Skeletal muscle tissue (tissue), 3 donors: ENCODE measurements at regions not wholly inside any gene's neighbourhood (a gene's known extent, or its start where the extent isn't known, plus 50 kb on each side); places are given as distances from the start of the nearest gene placed in this dataset.
"Not testable (repeated sequence)": the region's sequence is repeated elsewhere in the genome, so short reads cannot be mapped to it uniquely, and the experiment has no call there.

Experiments used
- H3K27ac ChIP-seq: one replicate; pipeline ENCODE4 v1.7.0; 2013; ENCODE audit warnings: mild to moderate bottlenecking, low read depth, low read length, inconsistent platforms
- H3K27me3 ChIP-seq, 3 donors: one replicate each; pipeline ENCODE4 v1.7.0; 2013; ENCODE audit warnings: low read length in 3 of 3; ENCODE audit not compliant: control insufficient read depth in 3 of 3, insufficient read depth in 3 of 3
- H3K36me3 ChIP-seq, 3 donors: one replicate each; pipeline ENCODE4 v1.7.0; 2013; ENCODE audit warnings: low read length in 3 of 3; ENCODE audit not compliant: control insufficient read depth in 3 of 3, insufficient read depth in 3 of 3
- H3K4me1 ChIP-seq, 3 donors: one replicate each; pipeline ENCODE4 v1.7.0; 2013; ENCODE audit warnings: low read length in 3 of 3, mild to moderate bottlenecking in 3 of 3; ENCODE audit not compliant: control insufficient read depth in 3 of 3, insufficient read depth in 3 of 3
- H3K4me3 ChIP-seq, 3 donors: one replicate each; pipeline ENCODE4 v1.7.0; 2013; ENCODE audit warnings: low read length in 3 of 3
- H3K9ac ChIP-seq, 3 donors: one replicate each; pipeline ENCODE4 v1.7.0; 2013; ENCODE audit warnings: low read length in 3 of 3, mild to moderate bottlenecking in 3 of 3, moderate library complexity in 2 of 3, low read depth in 1 of 3
- H3K9me3 ChIP-seq, 3 donors: one replicate each; pipeline ENCODE4 v1.7.0; 2013; ENCODE audit warnings: low read length in 3 of 3; ENCODE audit not compliant: control insufficient read depth in 3 of 3
- donor health status: Osteomylitis.

- H3K9ac ChIP-seq, H3K4me3 ChIP-seq, H3K36me3 ChIP-seq, H3K4me1 ChIP-seq, H3K9me3 ChIP-seq, H3K27me3 ChIP-seq, H3K27ac ChIP-seq: not testable (repeated sequence)
These were observed 382.3 kb downstream of the PIK3C3 start for GRCh38 chr18:42337337-42337736.

GRCh38 chr18:42338683-42339082, 383.6 kb downstream of the PIK3C3 start:
- Histone ChIP-seq H3K9ac (no peak overlapping the region), H3K27me3 (no peaks in the 10 kb centered on the region), H3K27ac (no peak overlapping the region), H3K4me1 (no peaks in the 10 kb centered on the region), H3K4me3 (no peak overlapping the region), H3K36me3 (no peaks in the 10 kb centered on the region), H3K9me3 (no peaks in the 10 kb centered on the region)

GRCh38 chr18:42339372-42339771, 384.3 kb downstream of the PIK3C3 start:
- no peaks in the 10 kb centered on the region for H3K9me3 ChIP-seq
- H3K36me3 ChIP-seq: no peaks in the 10 kb centered on the region
- no peaks in the 10 kb centered on the region for H3K27me3 ChIP-seq
- H3K9ac ChIP-seq: no peak overlapping the region
- no peaks in the 10 kb centered on the region for H3K4me1 ChIP-seq
- no peak overlapping the region for H3K4me3 ChIP-seq
- H3K27ac ChIP-seq: no peak overlapping the region

- peaks cover 0 to 2% (median 0%) of the 10 kb centered on the region in 3 donors for H3K9me3 ChIP-seq
These were observed 385.5 kb downstream of the PIK3C3 start for GRCh38 chr18:42340423-42341009.

GRCh38 chr18:42341423-42341822, 386.4 kb downstream of the PIK3C3 start:
- Histone ChIP-seq H3K27me3 (no peaks in the 10 kb centered on the region), H3K36me3 (no peaks in the 10 kb centered on the region), H3K9ac (no peak overlapping the region), H3K4me1 (no peaks in the 10 kb centered on the region), H3K4me3 (no peak overlapping the region), H3K9me3 (peaks cover 0 to 2% (median 0%) of the 10 kb centered on the region in 3 donors), H3K27ac (no peak overlapping the region)

More at GRCh38 chr18:42340423-42341009, 385.5 kb downstream of the PIK3C3 start:
- H3K4me3 ChIP-seq: no peak overlapping the region
- H3K36me3 ChIP-seq: no peaks in the 10 kb centered on the region
- no peak overlapping the region for H3K27ac ChIP-seq
- H3K9ac ChIP-seq: no peak overlapping the region
- no peaks in the 10 kb centered on the region for H3K4me1 ChIP-seq
- H3K27me3 ChIP-seq: no peaks in the 10 kb centered on the region

GRCh38 chr18:42348722-42349121, 393.7 kb downstream of the PIK3C3 start:
- no peak overlapping the region for H3K4me3 ChIP-seq
- peaks cover 0 to 2% (median 0%) of the 10 kb centered on the region in 3 donors for H3K9me3 ChIP-seq
- H3K4me1 ChIP-seq: no peaks in the 10 kb centered on the region
- no peaks in the 10 kb centered on the region for H3K27me3 ChIP-seq
- H3K36me3 ChIP-seq: no peaks in the 10 kb centered on the region
- no peak overlapping the region for H3K9ac ChIP-seq
- no peak overlapping the region for H3K27ac ChIP-seq

GRCh38 chr18:42351455-42351854, 396.4 kb downstream of the PIK3C3 start:
- Histone ChIP-seq H3K27ac (no peak overlapping the region), H3K9ac (no peak overlapping the region)

GRCh38 chr18:42360716-42361115, 405.7 kb downstream of the PIK3C3 start:
- H3K27ac ChIP-seq: no peak overlapping the region
- H3K4me1 ChIP-seq: no peaks in the 10 kb centered on the region
- H3K9me3 ChIP-seq: no peaks in the 10 kb centered on the region
- no peak overlapping the region for H3K9ac ChIP-seq
- H3K27me3 ChIP-seq: no peaks in the 10 kb centered on the region
- H3K4me3 ChIP-seq: no peak overlapping the region
- no peaks in the 10 kb centered on the region for H3K36me3 ChIP-seq

More at GRCh38 chr18:42351455-42351854, 396.4 kb downstream of the PIK3C3 start:
- Histone ChIP-seq H3K36me3 (no peaks in the 10 kb centered on the region), H3K9me3 (no peaks in the 10 kb centered on the region), H3K4me3 (no peak overlapping the region), H3K4me1 (no peaks in the 10 kb centered on the region), H3K27me3 (no peaks in the 10 kb centered on the region)

- Histone ChIP-seq H3K36me3 (no peaks in the 10 kb centered on the region), H3K4me1 (no peaks in the 10 kb centered on the region), H3K9ac (no peak overlapping the region), H3K4me3 (no peak overlapping the region), H3K27ac (no peak overlapping the region), H3K27me3 (no peaks in the 10 kb centered on the region), H3K9me3 (peaks cover 0 to 2% (median 0%) of the 10 kb centered on the region in 3 donors)
These were observed 408.7 kb downstream of the PIK3C3 start for GRCh38 chr18:42363446-42364441.

- Histone ChIP-seq H3K9me3 (peaks cover 0 to 2% (median 0%) of the 10 kb centered on the region in 3 donors), H3K4me3 (no peak overlapping the region), H3K9ac (no peak overlapping the region), H3K36me3 (no peaks in the 10 kb centered on the region), H3K4me1 (no peaks in the 10 kb centered on the region), H3K27me3 (no peaks in the 10 kb centered on the region), H3K27ac (no peak overlapping the region)
These were observed 409.7 kb downstream of the PIK3C3 start for GRCh38 chr18:42364766-42365165.
